SK-N-SH treated with all-trans-retinoic acid at 6 μM for 48 hours (cell line): ENCODE measurements at regions not wholly inside any gene's neighbourhood (a gene's known extent, or its start where the extent isn't known, plus 50 kb on each side); places are given as distances from the start of the nearest gene placed in this dataset.
"Not testable (repeated sequence)": the region's sequence is repeated elsewhere in the genome, so short reads cannot be mapped to it uniquely, and the experiment has no call there.

Experiments
- ATAC-seq: fragments of 200-7000 bp; cut with Tn5 transposase; 3 replicates; pipeline ENCODE4 v1.9.1; 2020; ENCODE audit warnings: mild to moderate bottlenecking, moderate library complexity
- BACH2 ChIP-seq: fragments of 250-450 bp; sonication (Bioruptor Pico); IDR thresholded peaks from 2 replicates; pipeline ENCODE4 v1.9.0; 2021; ENCODE audit warnings: mild to moderate bottlenecking, borderline replicate concordance
- CREB5 ChIP-seq: fragments of 250-450 bp; sonication (Bioruptor Pico); IDR thresholded peaks from 2 replicates; pipeline ENCODE4 v1.5.1; 2020; ENCODE audit warnings: low read depth, mild to moderate bottlenecking, moderate library complexity
- CSDC2 ChIP-seq: fragments of 250-450 bp; sonication (Bioruptor Pico); IDR thresholded peaks from 2 replicates; pipeline ENCODE4 v1.5.0; 2020; ENCODE audit warnings: mild to moderate bottlenecking, moderate library complexity
- GLIS3 ChIP-seq: fragments of 250-450 bp; sonication (Bioruptor Pico); IDR thresholded peaks from 2 replicates; pipeline ENCODE4 v1.5.0; 2020; ENCODE audit warnings: mild to moderate bottlenecking, moderate library complexity
- ISL1 ChIP-seq: fragments of 250-450 bp; sonication (Bioruptor Pico); IDR thresholded peaks from 2 replicates; pipeline ENCODE4 v2.1.2; 2022; ENCODE audit warnings: mild to moderate bottlenecking, moderate library complexity
- OSR1 ChIP-seq: fragments of 250-450 bp; sonication (Bioruptor Pico); IDR thresholded peaks from 2 replicates; pipeline ENCODE4 v1.8.0; 2022; ENCODE audit warnings: moderate library complexity, mild to moderate bottlenecking, inconsistent platforms
- PPARA ChIP-seq: fragments of 250-450 bp; sonication (Bioruptor Pico); IDR thresholded peaks from 2 replicates; pipeline ENCODE4 v1.5.0; 2020; ENCODE audit warnings: mild to moderate bottlenecking, borderline replicate concordance
- RARB ChIP-seq: fragments of 250-450 bp; sonication (Bioruptor Pico); IDR thresholded peaks from 2 replicates; pipeline ENCODE4 v1.8.0; 2021; ENCODE audit warnings: mild to moderate bottlenecking, moderate library complexity
- SNAI2 ChIP-seq: fragments of 250-450 bp; sonication (Bioruptor Pico); IDR thresholded peaks from 2 replicates; pipeline ENCODE4 v1.5.0; 2020; ENCODE audit warnings: mild to moderate bottlenecking, moderate library complexity
- TCF4 ChIP-seq: fragments of 250-450 bp; sonication (Bioruptor Pico); IDR thresholded peaks from 2 replicates; pipeline ENCODE4 v1.8.0; 2021; ENCODE audit warnings: mild to moderate bottlenecking, moderate library complexity, borderline replicate concordance
- TSHZ2 ChIP-seq: fragments of 250-450 bp; sonication (Bioruptor Pico); IDR thresholded peaks from 2 replicates; pipeline ENCODE4 v1.5.0; 2020; ENCODE audit warnings: mild to moderate bottlenecking, moderate library complexity
- ZC3H10 ChIP-seq: fragments of 250-450 bp; sonication (Bioruptor Pico); IDR thresholded peaks from 2 replicates; pipeline ENCODE4 v1.5.1; 2021; ENCODE audit warnings: mild to moderate bottlenecking, moderate library complexity
- ZFP3 ChIP-seq: fragments of 250-450 bp; sonication (Bioruptor Pico); IDR thresholded peaks from 2 replicates; pipeline ENCODE4 v1.5.0; 2020; ENCODE audit warnings: mild to moderate bottlenecking, moderate library complexity
- ZFP30 ChIP-seq: fragments of 450-650 bp; formaldehyde crosslinking; IDR thresholded peaks from 2 replicates; pipeline ENCODE4 v1.5.0; 2022; ENCODE audit warnings: mild to moderate bottlenecking, moderate library complexity
- ZNF565 ChIP-seq: fragments of 450-650 bp; formaldehyde crosslinking; conservative IDR thresholded peaks from 2 replicates; pipeline ENCODE4 v1.5.0; 2020; ENCODE audit warnings: low read depth, mild to moderate bottlenecking, moderate library complexity
- ZNF70 ChIP-seq: fragments of 450-650 bp; formaldehyde crosslinking; IDR thresholded peaks from 2 replicates; pipeline ENCODE4 v1.5.0; 2020; ENCODE audit warnings: mild to moderate bottlenecking, moderate library complexity
- ZNF8 ChIP-seq: fragments of 450-650 bp; formaldehyde crosslinking; IDR thresholded peaks from 2 replicates; pipeline ENCODE4 v1.5.0; 2020; ENCODE audit warnings: mild to moderate bottlenecking, moderate library complexity
- TF ChIP-seq, protein P1 (sequence below): fragments of 250-450 bp; sonication (Bioruptor Pico); IDR thresholded peaks from 2 replicates; pipeline ENCODE4 v1.8.0; 2021; ENCODE audit warnings: low read depth, mild to moderate bottlenecking, moderate library complexity, borderline replicate concordance

GRCh38 chr5:82636591-82636990, 358.4 kb upstream of the RPS23 start:
- ATAC-seq: no peak
- TF ChIP-seq BACH2 (no peak), TCF4 (CRISPR knock-in tag) (no peak), OSR1 (no peak), TSHZ2 (CRISPR knock-in tag) (no peak), SNAI2 (CRISPR knock-in tag) (no peak), ZNF565 (no peak), ZFP3 (CRISPR knock-in tag) (no peak), CREB5 (CRISPR knock-in tag) (no peak), ZNF8 (CRISPR knock-in tag) (no peak), RARB (CRISPR knock-in tag) (no peak), ZNF70 (no peak), CSDC2 (no peak)
- TF ChIP-seq, protein P1, sequence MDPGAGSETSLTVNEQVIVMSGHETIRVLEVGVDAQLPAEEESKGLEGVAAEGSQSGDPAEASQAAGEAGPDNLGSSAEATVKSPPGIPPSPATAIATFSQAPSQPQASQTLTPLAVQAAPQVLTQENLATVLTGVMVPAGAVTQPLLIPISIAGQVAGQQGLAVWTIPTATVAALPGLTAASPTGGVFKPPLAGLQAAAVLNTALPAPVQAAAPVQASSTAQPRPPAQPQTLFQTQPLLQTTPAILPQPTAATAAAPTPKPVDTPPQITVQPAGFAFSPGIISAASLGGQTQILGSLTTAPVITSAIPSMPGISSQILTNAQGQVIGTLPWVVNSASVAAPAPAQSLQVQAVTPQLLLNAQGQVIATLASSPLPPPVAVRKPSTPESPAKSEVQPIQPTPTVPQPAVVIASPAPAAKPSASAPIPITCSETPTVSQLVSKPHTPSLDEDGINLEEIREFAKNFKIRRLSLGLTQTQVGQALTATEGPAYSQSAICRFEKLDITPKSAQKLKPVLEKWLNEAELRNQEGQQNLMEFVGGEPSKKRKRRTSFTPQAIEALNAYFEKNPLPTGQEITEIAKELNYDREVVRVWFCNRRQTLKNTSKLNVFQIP (CRISPR knock-in tag): no peak

DNA sequence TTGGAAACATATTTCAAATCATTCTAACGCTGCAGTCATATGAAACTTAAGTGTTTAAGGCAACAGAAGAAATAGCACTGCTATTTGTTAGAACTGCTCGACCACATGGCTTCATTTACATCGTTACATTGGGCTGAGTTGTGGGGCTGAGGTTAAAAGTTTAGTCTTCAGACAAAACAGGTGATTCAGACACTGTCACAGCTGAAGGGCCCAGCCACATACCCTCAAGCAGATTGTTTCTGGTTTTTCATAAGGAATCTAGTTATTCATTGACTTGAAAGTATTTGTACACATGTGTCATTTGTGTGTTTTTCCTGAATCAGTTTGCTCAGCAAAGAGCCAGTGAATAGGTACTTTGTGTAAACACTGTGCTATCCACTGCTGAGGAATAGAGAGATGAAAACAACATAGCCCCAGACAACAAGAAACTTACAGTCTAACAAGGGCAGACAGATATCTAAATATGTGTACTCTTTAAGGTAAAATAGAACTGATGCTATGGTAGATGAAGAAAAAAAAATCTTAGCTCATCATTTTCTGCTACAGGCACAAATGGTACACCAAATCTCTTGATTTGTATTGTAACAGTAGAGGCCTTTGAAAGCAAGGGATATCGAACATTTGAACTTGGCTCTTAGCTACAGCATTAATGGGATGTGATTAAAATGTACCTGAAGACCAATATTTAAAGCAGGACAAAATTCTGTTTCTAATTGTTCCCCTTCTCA, 357.6 kb upstream of the RPS23 start:
- TF ChIP-seq ZNF70 (no peak), TCF4 (CRISPR knock-in tag) (no peak), ZNF8 (CRISPR knock-in tag) (no peak), ISL1 (no peak), OSR1 (no peak), BACH2 (no peak), PPARA (CRISPR knock-in tag) (no peak), ZC3H10 (CRISPR knock-in tag) (no peak), CREB5 (CRISPR knock-in tag) (no peak), CSDC2 (no peak), ZFP30 (CRISPR knock-in tag) (no peak), TSHZ2 (CRISPR knock-in tag) (no peak)
- TF ChIP-seq, all 23 proteins: peak for 0
- ATAC-seq: peak; percentile 59

GRCh38 chr5:82628364-82628910, 350.3 kb upstream of the RPS23 start:
- ATAC-seq: no peak
- TF ChIP-seq ISL1: peak; percentile 58; the same call in 1 of the 2 replicates
- TF ChIP-seq GLIS3 (CRISPR knock-in tag): no peak

DNA sequence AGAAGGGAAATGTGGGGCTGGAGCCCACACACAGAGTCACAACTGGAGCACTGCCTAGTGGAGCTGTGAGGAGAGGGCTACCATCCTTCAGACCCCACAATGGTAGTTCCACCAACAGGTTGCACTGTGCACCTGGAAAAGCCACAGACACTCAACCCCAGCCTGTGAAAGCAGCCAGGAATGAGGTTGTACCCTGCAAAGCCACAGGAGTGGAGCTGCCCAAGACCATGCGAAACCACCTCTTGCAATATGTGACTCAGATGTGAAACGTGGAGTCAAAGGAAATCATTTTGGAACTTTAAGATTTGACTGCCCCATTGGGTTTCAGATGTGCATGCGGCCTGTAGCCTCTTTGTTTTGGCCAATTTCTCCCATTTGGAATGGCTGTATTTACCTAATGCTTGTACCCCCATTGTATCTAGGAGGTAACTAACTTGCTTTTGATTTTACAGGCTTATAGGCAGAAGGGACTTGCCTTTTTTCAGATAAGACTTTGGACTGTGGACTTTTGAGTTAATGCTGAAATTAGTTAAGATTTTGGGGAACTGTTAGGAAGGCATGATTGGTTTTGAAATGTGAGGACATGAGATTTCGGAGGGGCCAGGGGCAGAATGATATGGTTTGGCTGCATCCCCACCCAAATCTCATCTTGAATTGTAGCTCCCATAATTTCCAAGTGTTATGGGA, 348.9 kb upstream of the RPS23 start:
- not testable (repeated sequence) for ATAC-seq

- not testable (repeated sequence) for ATAC-seq
These were observed 347.9 kb upstream of the RPS23 start for GRCh38 chr5:82626012-82626411.
